BLaER1 (cell line): ENCODE measurements at regions not wholly inside any gene's neighbourhood (a gene's known extent, or its start where the extent isn't known, plus 50 kb on each side); places are given as distances from the start of the nearest gene placed in this dataset.

ENCODE experiments used
- H3K27ac ChIP-seq: shearing (Covaris generic); formaldehyde crosslinking; 2 replicates; pipeline ENCODE4 v1.8.1; 2022
- H3K27me3 ChIP-seq: shearing (Covaris generic); formaldehyde crosslinking; 2 replicates; pipeline ENCODE4 v1.8.1; 2022
- H3K36me3 ChIP-seq: shearing (Covaris generic); formaldehyde crosslinking; 2 replicates; pipeline ENCODE4 v1.8.1; 2022
- H3K4me1 ChIP-seq: shearing (Covaris generic); formaldehyde crosslinking; 2 replicates; pipeline ENCODE4 v1.8.1; 2022
- H3K4me2 ChIP-seq: shearing (Covaris generic); formaldehyde crosslinking; 2 replicates; pipeline ENCODE4 v1.8.1; 2022
- H3K4me3 ChIP-seq: shearing (Covaris generic); formaldehyde crosslinking; 2 replicates; pipeline ENCODE4 v1.8.1; 2022
- H3K9ac ChIP-seq: shearing (Covaris generic); formaldehyde crosslinking; 2 replicates; pipeline ENCODE4 v1.8.1; 2022
- H3K9me3 ChIP-seq: shearing (Covaris generic); formaldehyde crosslinking; 2 replicates; pipeline ENCODE4 v1.8.1; 2022
- H4K20me1 ChIP-seq: shearing (Covaris generic); formaldehyde crosslinking; 2 replicates; pipeline ENCODE4 v1.8.1; 2022
- Cebpa-rat ChIP-seq: shearing (Covaris generic); IDR thresholded peaks from 2 replicates; pipeline ENCODE4 v1.8.1; 2022

GRCh38 chr2:116645155-116645554 is 1169.3 kb upstream of the DDX18 start:
- no peaks in the 10 kb centered on the region for H3K27me3 ChIP-seq
- no peak overlapping the region for H3K4me3 ChIP-seq
- no peaks in the 10 kb centered on the region for H4K20me1 ChIP-seq
- H3K27ac ChIP-seq, result no peak overlapping the region
- no peaks in the 10 kb centered on the region for H3K9me3 ChIP-seq
- H3K9ac ChIP-seq, result no peak overlapping the region
- no peaks in the 10 kb centered on the region for H3K36me3 ChIP-seq
- H3K4me2 ChIP-seq, result no peak overlapping the region
- no peak for TF ChIP-seq Cebpa-rat
- no peaks in the 10 kb centered on the region for H3K4me1 ChIP-seq

DNA sequence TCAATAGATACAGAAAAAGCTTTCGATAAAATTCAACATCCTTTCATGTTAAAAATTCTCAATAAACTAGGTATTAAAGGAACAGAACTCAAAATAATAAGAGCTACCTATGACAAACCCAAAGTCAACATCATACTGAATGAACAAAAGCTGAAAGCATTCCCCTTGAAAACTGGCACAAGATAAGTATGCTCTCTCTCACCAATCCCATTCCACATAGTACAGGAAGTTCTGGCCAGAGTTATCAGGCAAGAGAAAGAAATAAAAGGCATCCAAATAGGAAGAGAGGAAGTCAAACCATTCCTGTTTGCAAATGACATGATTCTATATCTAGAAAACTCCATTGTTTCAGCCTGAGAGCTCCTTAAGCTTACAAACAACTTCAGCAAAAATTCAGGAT is 1145.8 kb upstream of the DDX18 start:
- Histone ChIP-seq H3K9ac (no peak overlapping the region), H4K20me1 (no peaks in the 10 kb centered on the region), H3K4me1 (no peaks in the 10 kb centered on the region), H3K36me3 (no peaks in the 10 kb centered on the region), H3K27ac (no peak overlapping the region), H3K27me3 (no peaks in the 10 kb centered on the region), H3K9me3 (no peaks in the 10 kb centered on the region), H3K4me2 (no peak overlapping the region), H3K4me3 (no peak overlapping the region)
- TF ChIP-seq Cebpa-rat, result no peak

GRCh38 chr2:116669782-116670181 is 1144.7 kb upstream of the DDX18 start:
- no peaks in the 10 kb centered on the region for H3K36me3 ChIP-seq
- TF ChIP-seq Cebpa-rat, result no peak
- no peaks in the 10 kb centered on the region for H3K4me1 ChIP-seq
- no peak overlapping the region for H3K4me3 ChIP-seq
- no peak overlapping the region for H3K27ac ChIP-seq
- H3K4me2 ChIP-seq, result no peak overlapping the region
- no peaks in the 10 kb centered on the region for H3K27me3 ChIP-seq
- no peaks in the 10 kb centered on the region for H4K20me1 ChIP-seq
- H3K9me3 ChIP-seq, result no peaks in the 10 kb centered on the region
- no peak overlapping the region for H3K9ac ChIP-seq

DNA sequence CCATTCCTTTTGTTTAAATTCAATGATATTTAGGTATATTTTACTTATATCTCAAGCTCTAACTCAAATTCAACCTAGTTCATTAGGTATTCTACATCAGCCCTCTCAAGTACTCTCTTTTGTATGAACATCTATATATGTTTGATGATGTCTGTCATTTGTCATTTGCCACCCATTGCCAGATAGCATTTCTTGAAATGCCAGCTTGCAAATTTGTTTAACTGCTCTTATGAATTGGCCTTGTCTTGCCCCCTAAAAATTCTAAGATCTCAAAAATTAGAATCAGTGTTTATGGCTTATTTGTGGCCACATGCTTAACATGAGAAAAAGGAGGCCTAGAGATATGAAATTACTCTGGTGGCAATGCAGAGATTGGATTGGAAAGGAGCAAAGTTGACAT is 1140.3 kb upstream of the DDX18 start:
- H3K9ac ChIP-seq, result no peak overlapping the region
- TF ChIP-seq Cebpa-rat, result no peak
- no peak overlapping the region for H3K4me2 ChIP-seq
- no peaks in the 10 kb centered on the region for H3K4me1 ChIP-seq
- no peak overlapping the region for H3K27ac ChIP-seq
- no peaks in the 10 kb centered on the region for H3K36me3 ChIP-seq
- no peaks in the 10 kb centered on the region for H3K27me3 ChIP-seq
- H4K20me1 ChIP-seq, result no peaks in the 10 kb centered on the region
- no peak overlapping the region for H3K4me3 ChIP-seq
- H3K9me3 ChIP-seq, result no peaks in the 10 kb centered on the region

GRCh38 chr2:116676776-116677175 is 1137.7 kb upstream of the DDX18 start:
- Histone ChIP-seq H4K20me1 (no peaks in the 10 kb centered on the region), H3K9ac (no peak overlapping the region), H3K36me3 (no peaks in the 10 kb centered on the region), H3K27me3 (no peaks in the 10 kb centered on the region), H3K9me3 (no peaks in the 10 kb centered on the region), H3K4me1 (no peaks in the 10 kb centered on the region), H3K27ac (no peak overlapping the region), H3K4me3 (no peak overlapping the region), H3K4me2 (no peak overlapping the region)
- TF ChIP-seq Cebpa-rat, result no peak

DNA sequence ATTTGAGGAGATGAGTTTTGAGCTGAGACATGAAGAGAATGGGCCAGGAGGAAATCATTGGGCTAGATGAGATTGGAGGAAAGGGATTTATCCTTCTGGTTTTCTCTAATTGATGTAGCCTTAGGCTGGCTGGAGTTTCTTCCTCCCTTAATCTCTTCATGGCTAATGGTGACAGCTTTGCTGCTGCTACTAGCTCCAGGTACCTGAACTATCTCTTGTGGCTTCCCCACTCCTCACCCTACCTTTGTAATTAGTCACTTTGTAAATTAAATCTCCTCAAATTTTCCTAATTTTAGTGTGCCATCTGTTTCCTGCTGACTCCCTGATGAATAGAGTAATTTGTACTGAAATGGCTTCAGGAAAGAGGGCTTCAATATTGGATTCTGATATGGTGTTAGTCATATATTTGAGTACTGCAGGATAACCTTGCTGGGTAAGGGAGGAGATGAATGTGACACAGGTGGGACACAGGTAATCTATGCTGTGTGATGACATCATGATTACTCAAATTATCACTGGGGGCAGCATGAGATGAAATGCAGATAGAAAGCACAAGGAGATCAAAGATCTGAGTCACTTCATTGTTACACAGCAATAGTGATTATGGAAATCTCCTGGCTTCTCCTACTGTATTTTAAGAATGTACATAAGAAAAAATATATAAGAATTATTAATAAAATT is 1134.1 kb upstream of the DDX18 start:
- Histone ChIP-seq H3K9ac (no peak overlapping the region), H3K4me2 (no peak overlapping the region), H3K9me3 (no peaks in the 10 kb centered on the region), H3K27ac (no peak overlapping the region), H3K4me1 (no peaks in the 10 kb centered on the region), H3K4me3 (no peak overlapping the region), H4K20me1 (no peaks in the 10 kb centered on the region), H3K27me3 (no peaks in the 10 kb centered on the region), H3K36me3 (no peaks in the 10 kb centered on the region)
- no peak for TF ChIP-seq Cebpa-rat

DNA sequence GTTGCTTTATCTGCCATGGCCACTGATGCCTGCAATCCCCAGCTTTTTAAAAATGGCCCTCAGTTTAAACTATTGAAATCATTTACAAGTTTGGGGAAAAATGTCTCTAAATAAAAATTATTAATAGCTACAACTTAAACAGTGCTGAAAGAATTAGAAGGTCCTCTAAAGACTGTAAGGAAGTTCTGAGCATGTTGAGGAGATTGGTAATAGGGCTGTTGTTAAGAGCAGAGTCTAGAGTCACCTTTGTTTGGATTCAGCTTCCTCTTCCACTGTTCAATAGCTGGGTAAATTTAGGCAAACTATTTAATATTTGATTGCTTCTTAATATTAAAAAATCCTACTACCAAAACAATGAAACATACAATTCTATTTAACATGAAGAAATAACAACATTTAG is 1127.1 kb upstream of the DDX18 start:
- no peak for TF ChIP-seq Cebpa-rat
- H3K4me1 ChIP-seq, result no peaks in the 10 kb centered on the region

GRCh38 chr2:116692988-116693387 is 1121.5 kb upstream of the DDX18 start:
- Histone ChIP-seq H3K27ac (no peak overlapping the region), H3K9ac (no peak overlapping the region), H3K4me1 (no peaks in the 10 kb centered on the region), H3K4me2 (no peak overlapping the region), H3K27me3 (no peaks in the 10 kb centered on the region), H4K20me1 (no peaks in the 10 kb centered on the region), H3K36me3 (no peaks in the 10 kb centered on the region), H3K4me3 (no peak overlapping the region), H3K9me3 (peaks cover 12% of the 10 kb centered on the region)
- TF ChIP-seq Cebpa-rat, result no peak

More for the DNA sequence above, 1127.1 kb upstream of the DDX18 start:
- Histone ChIP-seq H3K27ac (no peak overlapping the region), H4K20me1 (no peaks in the 10 kb centered on the region), H3K36me3 (no peaks in the 10 kb centered on the region), H3K9ac (no peak overlapping the region), H3K4me2 (no peak overlapping the region), H3K4me3 (no peak overlapping the region), H3K9me3 (peaks cover 12% of the 10 kb centered on the region), H3K27me3 (no peaks in the 10 kb centered on the region)

DNA sequence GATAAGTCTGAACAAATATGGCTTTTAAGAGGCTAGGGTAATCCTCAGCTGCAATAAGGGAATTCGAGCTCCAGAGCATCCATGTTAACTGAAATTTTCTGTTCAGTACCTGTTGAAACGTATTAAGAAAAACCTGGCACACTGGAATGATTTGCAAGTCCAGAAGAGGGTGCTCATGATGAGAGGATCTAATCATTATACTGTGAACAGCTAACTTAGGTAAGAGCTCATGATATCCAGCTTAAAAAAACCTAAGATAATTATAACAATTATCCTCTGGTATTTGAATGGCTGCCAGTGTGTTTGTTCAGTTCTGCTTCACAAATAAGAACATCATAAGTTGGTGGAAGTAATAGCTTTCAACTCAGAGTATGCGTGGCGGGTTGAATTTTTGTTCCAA is 1118.3 kb upstream of the DDX18 start:
- H4K20me1 ChIP-seq, result no peaks in the 10 kb centered on the region
- H3K36me3 ChIP-seq, result no peaks in the 10 kb centered on the region
- no peaks in the 10 kb centered on the region for H3K4me1 ChIP-seq
- H3K9ac ChIP-seq, result no peak overlapping the region
- no peak overlapping the region for H3K4me3 ChIP-seq
- no peak for TF ChIP-seq Cebpa-rat
- H3K27ac ChIP-seq, result no peak overlapping the region
- no peaks in the 10 kb centered on the region for H3K9me3 ChIP-seq
- no peak overlapping the region for H3K4me2 ChIP-seq
- H3K27me3 ChIP-seq, result no peaks in the 10 kb centered on the region

GRCh38 chr2:116696903-116697302 is 1117.6 kb upstream of the DDX18 start:
- Histone ChIP-seq H4K20me1 (no peaks in the 10 kb centered on the region), H3K4me1 (no peaks in the 10 kb centered on the region), H3K9ac (no peak overlapping the region), H3K27ac (no peak overlapping the region), H3K27me3 (no peaks in the 10 kb centered on the region), H3K36me3 (no peaks in the 10 kb centered on the region), H3K4me3 (no peak overlapping the region), H3K9me3 (no peaks in the 10 kb centered on the region), H3K4me2 (no peak overlapping the region)
- TF ChIP-seq Cebpa-rat, result no peak

DNA sequence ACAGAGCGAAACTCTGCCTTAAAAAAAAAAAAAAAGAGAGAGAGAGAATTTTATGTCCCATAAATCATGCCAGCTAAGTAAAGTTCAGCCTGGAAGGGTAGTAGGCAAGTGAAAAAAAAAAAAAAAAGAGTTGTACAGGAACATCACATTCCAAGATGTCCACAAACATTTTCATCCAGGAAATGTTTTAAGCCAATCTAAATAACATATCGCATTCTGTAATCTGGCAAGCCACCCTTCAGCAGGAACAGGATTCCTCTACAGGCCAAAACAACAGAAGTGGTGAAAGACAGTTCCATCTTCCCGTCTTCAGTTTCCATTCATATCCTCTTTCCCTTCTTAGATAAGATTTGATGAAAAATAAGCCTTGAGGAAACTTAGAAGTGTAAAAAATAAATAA is 1108.1 kb upstream of the DDX18 start:
- Histone ChIP-seq H3K4me2 (no peak overlapping the region), H3K9me3 (no peaks in the 10 kb centered on the region), H3K4me1 (no peaks in the 10 kb centered on the region), H3K4me3 (no peak overlapping the region), H3K9ac (no peak overlapping the region), H3K36me3 (no peaks in the 10 kb centered on the region), H3K27me3 (no peaks in the 10 kb centered on the region), H3K27ac (no peak overlapping the region), H4K20me1 (no peaks in the 10 kb centered on the region)
- no peak for TF ChIP-seq Cebpa-rat
